ENCODE measurements at regions not wholly inside any gene's neighbourhood (a gene's known extent, or its start where the extent isn't known, plus 50 kb on each side); places are given as distances from the start of the nearest gene placed in this dataset.

DNA sequence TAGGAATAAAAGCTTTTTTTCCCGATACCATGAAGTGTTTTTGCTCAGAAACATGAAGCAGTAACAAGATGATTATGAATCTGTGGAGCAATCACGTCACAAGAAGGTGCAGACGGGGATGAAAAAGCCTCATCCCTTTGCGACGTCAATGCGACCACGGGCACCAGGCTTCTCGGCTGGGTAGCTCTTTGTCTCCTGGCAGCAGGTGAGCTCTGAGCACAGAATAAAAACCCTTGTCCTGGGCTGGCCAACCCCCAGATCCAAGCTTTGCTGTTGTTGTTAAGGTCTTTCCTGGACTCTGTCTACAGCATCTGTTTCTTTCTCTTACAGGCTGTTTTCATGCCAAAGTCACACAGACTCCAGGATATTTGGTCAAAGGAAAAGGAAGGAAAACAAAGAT, 113.8 kb downstream of the ANKRD18B start:
- TF ChIP-seq, protein P1, sequence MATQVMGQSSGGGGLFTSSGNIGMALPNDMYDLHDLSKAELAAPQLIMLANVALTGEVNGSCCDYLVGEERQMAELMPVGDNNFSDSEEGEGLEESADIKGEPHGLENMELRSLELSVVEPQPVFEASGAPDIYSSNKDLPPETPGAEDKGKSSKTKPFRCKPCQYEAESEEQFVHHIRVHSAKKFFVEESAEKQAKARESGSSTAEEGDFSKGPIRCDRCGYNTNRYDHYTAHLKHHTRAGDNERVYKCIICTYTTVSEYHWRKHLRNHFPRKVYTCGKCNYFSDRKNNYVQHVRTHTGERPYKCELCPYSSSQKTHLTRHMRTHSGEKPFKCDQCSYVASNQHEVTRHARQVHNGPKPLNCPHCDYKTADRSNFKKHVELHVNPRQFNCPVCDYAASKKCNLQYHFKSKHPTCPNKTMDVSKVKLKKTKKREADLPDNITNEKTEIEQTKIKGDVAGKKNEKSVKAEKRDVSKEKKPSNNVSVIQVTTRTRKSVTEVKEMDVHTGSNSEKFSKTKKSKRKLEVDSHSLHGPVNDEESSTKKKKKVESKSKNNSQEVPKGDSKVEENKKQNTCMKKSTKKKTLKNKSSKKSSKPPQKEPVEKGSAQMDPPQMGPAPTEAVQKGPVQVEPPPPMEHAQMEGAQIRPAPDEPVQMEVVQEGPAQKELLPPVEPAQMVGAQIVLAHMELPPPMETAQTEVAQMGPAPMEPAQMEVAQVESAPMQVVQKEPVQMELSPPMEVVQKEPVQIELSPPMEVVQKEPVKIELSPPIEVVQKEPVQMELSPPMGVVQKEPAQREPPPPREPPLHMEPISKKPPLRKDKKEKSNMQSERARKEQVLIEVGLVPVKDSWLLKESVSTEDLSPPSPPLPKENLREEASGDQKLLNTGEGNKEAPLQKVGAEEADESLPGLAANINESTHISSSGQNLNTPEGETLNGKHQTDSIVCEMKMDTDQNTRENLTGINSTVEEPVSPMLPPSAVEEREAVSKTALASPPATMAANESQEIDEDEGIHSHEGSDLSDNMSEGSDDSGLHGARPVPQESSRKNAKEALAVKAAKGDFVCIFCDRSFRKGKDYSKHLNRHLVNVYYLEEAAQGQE (IDR thresholded peaks at IDR 0.05; ENCODE audit: insufficient read depth in 1 of 2, low read depth in 2 of 2, low read length in 1 of 2): no peak
- TF ChIP-seq, protein P2, sequence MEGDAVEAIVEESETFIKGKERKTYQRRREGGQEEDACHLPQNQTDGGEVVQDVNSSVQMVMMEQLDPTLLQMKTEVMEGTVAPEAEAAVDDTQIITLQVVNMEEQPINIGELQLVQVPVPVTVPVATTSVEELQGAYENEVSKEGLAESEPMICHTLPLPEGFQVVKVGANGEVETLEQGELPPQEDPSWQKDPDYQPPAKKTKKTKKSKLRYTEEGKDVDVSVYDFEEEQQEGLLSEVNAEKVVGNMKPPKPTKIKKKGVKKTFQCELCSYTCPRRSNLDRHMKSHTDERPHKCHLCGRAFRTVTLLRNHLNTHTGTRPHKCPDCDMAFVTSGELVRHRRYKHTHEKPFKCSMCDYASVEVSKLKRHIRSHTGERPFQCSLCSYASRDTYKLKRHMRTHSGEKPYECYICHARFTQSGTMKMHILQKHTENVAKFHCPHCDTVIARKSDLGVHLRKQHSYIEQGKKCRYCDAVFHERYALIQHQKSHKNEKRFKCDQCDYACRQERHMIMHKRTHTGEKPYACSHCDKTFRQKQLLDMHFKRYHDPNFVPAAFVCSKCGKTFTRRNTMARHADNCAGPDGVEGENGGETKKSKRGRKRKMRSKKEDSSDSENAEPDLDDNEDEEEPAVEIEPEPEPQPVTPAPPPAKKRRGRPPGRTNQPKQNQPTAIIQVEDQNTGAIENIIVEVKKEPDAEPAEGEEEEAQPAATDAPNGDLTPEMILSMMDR (IDR thresholded peaks at IDR 0.05): no peak
- TF ChIP-seq POLR2AphosphoS5 (IDR thresholded peaks at IDR 0.05; ENCODE audit: low read depth, low read length): no peak
- no peak for TF ChIP-seq SIN3A (IDR thresholded peaks at IDR 0.05; ENCODE audit: borderline replicate concordance, insufficient read depth, low read depth, low read length)

All from Panc1 (cell line).